ENCODE measurements at regions not wholly inside any gene's neighbourhood (a gene's known extent, or its start where the extent isn't known, plus 50 kb on each side); places are given as distances from the start of the nearest gene placed in this dataset.
"Not testable (repeated sequence)": the region's sequence is repeated elsewhere in the genome, so short reads cannot be mapped to it uniquely, and the experiment has no call there.

- Mint-ChIP-seq H3K27me3 (ENCODE audit: low read depth) (peaks cover 8% of the 10 kb centered on the region), H3K9me3 (no peaks in the 10 kb centered on the region), H3K36me3 (ENCODE audit: low read depth) (no peaks in the 10 kb centered on the region), H3K4me1 (no peaks in the 10 kb centered on the region), H3K27ac (no peak overlapping the region), H3K4me3 (no peak overlapping the region)
- no peak for TF ChIP-seq CTCF (IDR thresholded peaks at IDR 0.05; ENCODE audit: unreplicated experiment in 3 of 3)
Measured at GRCh38 chr10:118810796-118811505, 56.2 kb upstream of the CACUL1 start.

GRCh38 chr10:118811675-118812392 is 57.1 kb upstream of the CACUL1 start:
- Mint-ChIP-seq H3K36me3 (ENCODE audit: low read depth) (no peaks in the 10 kb centered on the region), H3K4me3 (no peak overlapping the region), H3K27ac (no peak overlapping the region)

GRCh38 chr10:118812393-118812740 is 57.6 kb upstream of the CACUL1 start:
- H3K4me1 Mint-ChIP-seq, result peaks cover 6% of the 10 kb centered on the region
- H3K36me3 Mint-ChIP-seq (ENCODE audit: low read depth), result no peaks in the 10 kb centered on the region
- TF ChIP-seq CTCF (IDR thresholded peaks at IDR 0.05; ENCODE audit: unreplicated experiment in 3 of 3), result no peak
- H3K27me3 Mint-ChIP-seq (ENCODE audit: low read depth), result peaks cover 9% of the 10 kb centered on the region
- no peak overlapping the region for H3K27ac Mint-ChIP-seq
- no peaks in the 10 kb centered on the region for H3K9me3 Mint-ChIP-seq
- H3K4me3 Mint-ChIP-seq, result no peak overlapping the region

More at GRCh38 chr10:118811675-118812392, 57.1 kb upstream of the CACUL1 start:
- H3K27me3 Mint-ChIP-seq (ENCODE audit: low read depth), result peaks cover 8% of the 10 kb centered on the region
- no peaks in the 10 kb centered on the region for H3K9me3 Mint-ChIP-seq
- peaks cover 6% of the 10 kb centered on the region for H3K4me1 Mint-ChIP-seq
- no peak for TF ChIP-seq CTCF (IDR thresholded peaks at IDR 0.05; ENCODE audit: unreplicated experiment in 3 of 3)

- H3K27ac Mint-ChIP-seq; H3K27me3 Mint-ChIP-seq (ENCODE audit: low read depth); H3K4me1 Mint-ChIP-seq: not testable (repeated sequence)
Measured at GRCh38 chr10:118813001-118813400, 58.2 kb upstream of the CACUL1 start.

GRCh38 chr10:118816471-118817168 is 61.9 kb upstream of the CACUL1 start:
- Mint-ChIP-seq H3K27ac (peak overlapping the region in 1 of 3 experiments; percentile 60), H3K27me3 (ENCODE audit: low read depth) (peaks cover 4% of the 10 kb centered on the region), H3K4me3 (peak overlapping the region in 1 of 3 experiments; percentile 5), H3K9me3 (no peaks in the 10 kb centered on the region), H3K4me1 (peaks cover 6% of the 10 kb centered on the region), H3K36me3 (ENCODE audit: low read depth) (no peaks in the 10 kb centered on the region)
- TF ChIP-seq CTCF (IDR thresholded peaks at IDR 0.05; ENCODE audit: unreplicated experiment in 3 of 3), result no peak

More at GRCh38 chr10:118813001-118813400, 58.2 kb upstream of the CACUL1 start:
- H3K4me3 Mint-ChIP-seq; H3K36me3 Mint-ChIP-seq (ENCODE audit: low read depth); H3K9me3 Mint-ChIP-seq: not testable (repeated sequence)

- TF ChIP-seq CTCF (IDR thresholded peaks at IDR 0.05; ENCODE audit: unreplicated experiment in 3 of 3), result no peak
- Mint-ChIP-seq H3K4me1 (peaks cover 6% of the 10 kb centered on the region), H3K9me3 (no peaks in the 10 kb centered on the region), H3K4me3 (no peak overlapping the region), H3K27ac (no peak overlapping the region), H3K27me3 (ENCODE audit: low read depth) (peaks cover 4% of the 10 kb centered on the region), H3K36me3 (ENCODE audit: low read depth) (no peaks in the 10 kb centered on the region)
Measured at GRCh38 chr10:118817328-118818068, 62.7 kb upstream of the CACUL1 start.
